ENCODE measurements at regions not wholly inside any gene's neighbourhood (a gene's known extent, or its start where the extent isn't known, plus 50 kb on each side); places are given as distances from the start of the nearest gene placed in this dataset.

GRCh38 chr6:140069576-140069975 lies 695.1 kb upstream of the CITED2 start:
- no peak for DNase-seq

GRCh38 chr6:140068801-140069200 lies 694.4 kb upstream of the CITED2 start:
- DNase-seq = no peak

GRCh38 chr6:140064366-140064765 lies 689.9 kb upstream of the CITED2 start:
- no peak for DNase-seq

GRCh38 chr6:140063021-140063399 lies 688.6 kb upstream of the CITED2 start:
- no peak for DNase-seq

GRCh38 chr6:140062043-140063020 lies 687.9 kb upstream of the CITED2 start:
- peak; percentile 73 for DNase-seq

- no peak for DNase-seq
Measured at GRCh38 chr6:140061110-140062042, 686.9 kb upstream of the CITED2 start.

- no peak for DNase-seq
Measured at GRCh38 chr6:140059947-140060346, 685.5 kb upstream of the CITED2 start.

GRCh38 chr6:140058863-140059262 lies 684.4 kb upstream of the CITED2 start:
- no peak for DNase-seq

- no peak for DNase-seq
Measured at GRCh38 chr6:140052736-140053729, 678.6 kb upstream of the CITED2 start.

- no peak for DNase-seq
Measured at GRCh38 chr6:140051521-140052512, 677.4 kb upstream of the CITED2 start.

GRCh38 chr6:140050101-140050995 lies 675.9 kb upstream of the CITED2 start:
- no peak for DNase-seq

- no peak for DNase-seq
Measured at GRCh38 chr6:140049251-140049650, 674.8 kb upstream of the CITED2 start.

GRCh38 chr6:140048202-140048790 lies 673.8 kb upstream of the CITED2 start:
- DNase-seq = no peak

- DNase-seq = no peak
Measured at GRCh38 chr6:140047321-140047720, 672.9 kb upstream of the CITED2 start.

GRCh38 chr6:140046016-140046632 lies 671.7 kb upstream of the CITED2 start:
- no peak for DNase-seq

- no peak for DNase-seq
Measured at GRCh38 chr6:140045116-140045515, 670.7 kb upstream of the CITED2 start.

- DNase-seq = no peak
Measured at GRCh38 chr6:140044626-140045025, 670.2 kb upstream of the CITED2 start.
